WTC11 (cell line): ENCODE measurements at regions not wholly inside any gene's neighbourhood (a gene's known extent, or its start where the extent isn't known, plus 50 kb on each side); places are given as distances from the start of the nearest gene placed in this dataset.

Source experiments
- ATAC-seq: fragments of 200-7000 bp; cut with Tn5 transposase; 2 replicates; pipeline ENCODE4 v1.10.0; 2021; ENCODE audit warnings: mild to moderate bottlenecking, moderate library complexity
- CTCF ChIA-PET: fragments of 300-600 bp; sonication (Branson Sonifier 250); formaldehyde crosslinking; loops from one replicate; lab custom pipeline; 2021; ENCODE audit warnings: antibody characterized with exemption; lab: Charles Lee
- POLR2A ChIA-PET: fragments of 350-600 bp; sonication (Branson Sonifier 250); formaldehyde crosslinking; loops from one replicate; lab custom pipeline; 2021; ENCODE audit warnings: antibody characterized with exemption; lab: Charles Lee
- DNase-seq: peaks from one replicate; pipeline ENCODE4 v3.0.0; 2021; ENCODE audit warnings: low spot score
- H3K27ac Mint-ChIP-seq: 2 replicates; pipeline ENCODE4 v1.8.0; 2021; ENCODE audit warnings: mixed read lengths
- H3K27me3 Mint-ChIP-seq: 2 replicates; pipeline ENCODE4 v1.8.0; 2021; ENCODE audit warnings: low read depth, mild to moderate bottlenecking, moderate library complexity, mixed read lengths
- H3K36me3 Mint-ChIP-seq: 2 replicates; pipeline ENCODE4 v1.8.0; 2021; ENCODE audit warnings: mixed read lengths
- H3K4me1 Mint-ChIP-seq: 2 replicates; pipeline ENCODE4 v1.8.0; 2022; ENCODE audit warnings: mixed read lengths
- H3K4me3 Mint-ChIP-seq: 2 replicates; pipeline ENCODE4 v1.8.0; 2021; ENCODE audit warnings: mild to moderate bottlenecking, moderate library complexity, mixed read lengths
- H3K9me3 Mint-ChIP-seq: 2 replicates; pipeline ENCODE4 v1.8.0; 2021; ENCODE audit warnings: mixed read lengths
- AR ChIP-seq: fragments of 250-450 bp; sonication (Bioruptor Pico); IDR thresholded peaks from 2 replicates; pipeline ENCODE4 v1.9.0; 2021; ENCODE audit warnings: mild to moderate bottlenecking
- EMX1 ChIP-seq: fragments of 250-450 bp; sonication (Bioruptor Pico); IDR thresholded peaks from 2 replicates; pipeline ENCODE4 v1.8.0; 2021; ENCODE audit warnings: mild to moderate bottlenecking
- IRF2 ChIP-seq: sonication (generic); formaldehyde crosslinking; IDR thresholded peaks from 2 replicates; pipeline ENCODE4 v1.8.0; 2022; ENCODE audit warnings: low read depth, missing genetic modification reagents, borderline replicate concordance
- JUN ChIP-seq: sonication (generic); formaldehyde crosslinking; IDR thresholded peaks from 2 replicates; pipeline ENCODE4 v1.8.0; 2023; ENCODE audit warnings: mild to moderate bottlenecking, missing genetic modification reagents
- MXD4 ChIP-seq: fragments of 250-450 bp; sonication (Bioruptor Pico); IDR thresholded peaks from 2 replicates; pipeline ENCODE4 v1.8.0; 2021; ENCODE audit warnings: mild to moderate bottlenecking, moderate library complexity, borderline replicate concordance
- NFATC4 ChIP-seq: fragments of 250-450 bp; sonication (Bioruptor Pico); IDR thresholded peaks from 2 replicates; pipeline ENCODE4 v1.9.0; 2021; ENCODE audit warnings: mild to moderate bottlenecking
- NR1H2 ChIP-seq: sonication (generic); formaldehyde crosslinking; IDR thresholded peaks from 2 replicates; pipeline ENCODE4 v1.9.0; 2021; ENCODE audit warnings: mild to moderate bottlenecking, moderate library complexity, missing genetic modification reagents
- SMAD4 ChIP-seq: sonication (generic); formaldehyde crosslinking; IDR thresholded peaks from 2 replicates; pipeline ENCODE4 v1.8.0; 2022; ENCODE audit warnings: mild to moderate bottlenecking, missing genetic modification reagents
- SP1 ChIP-seq: sonication (generic); formaldehyde crosslinking; conservative IDR thresholded peaks from 2 replicates; pipeline ENCODE4 v1.8.1; 2022; ENCODE audit warnings: missing genetic modification reagents
- STAT6 ChIP-seq: sonication (generic); formaldehyde crosslinking; conservative IDR thresholded peaks from 2 replicates; pipeline ENCODE4 v1.8.1; 2023; ENCODE audit warnings: mild to moderate bottlenecking, low read depth, missing genetic modification reagents, moderate library complexity
- TEAD4 ChIP-seq: sonication (generic); formaldehyde crosslinking; IDR thresholded peaks from 2 replicates; pipeline ENCODE4 v1.8.0; 2022; ENCODE audit warnings: mild to moderate bottlenecking, missing genetic modification reagents
- USF2 ChIP-seq: sonication (generic); formaldehyde crosslinking; IDR thresholded peaks from 2 replicates; pipeline ENCODE4 v1.8.1; 2023; ENCODE audit warnings: mild to moderate bottlenecking, missing genetic modification reagents, moderate library complexity
- ZMAT4 ChIP-seq: fragments of 250-450 bp; sonication (Bioruptor Pico); IDR thresholded peaks from 2 replicates; pipeline ENCODE4 v1.9.0; 2021; ENCODE audit warnings: mild to moderate bottlenecking
- ZNF121 ChIP-seq: sonication (generic); formaldehyde crosslinking; IDR thresholded peaks from 2 replicates; pipeline ENCODE4 v1.8.0; 2023; ENCODE audit warnings: missing genetic modification reagents
- ZNF423 ChIP-seq: fragments of 250-450 bp; sonication (Bioruptor Pico); IDR thresholded peaks from 2 replicates; pipeline ENCODE4 v2.1.2; 2022; ENCODE audit warnings: mild to moderate bottlenecking, moderate library complexity
- ZNF425 ChIP-seq: fragments of 250-450 bp; sonication (Bioruptor Pico); conservative IDR thresholded peaks from 2 replicates; pipeline ENCODE4 v1.9.0; 2021; ENCODE audit warnings: mild to moderate bottlenecking
- ZNF532 ChIP-seq: fragments of 250-450 bp; sonication (Bioruptor Pico); IDR thresholded peaks from 2 replicates; pipeline ENCODE4 v1.9.0; 2021; ENCODE audit warnings: mild to moderate bottlenecking, borderline replicate concordance
- TF ChIP-seq, protein P1 (sequence below): sonication (generic); formaldehyde crosslinking; IDR thresholded peaks from 2 replicates; pipeline ENCODE4 v1.8.1; 2022; ENCODE audit warnings: low read depth, mild to moderate bottlenecking, moderate library complexity, missing genetic modification reagents, borderline replicate concordance

DNA sequence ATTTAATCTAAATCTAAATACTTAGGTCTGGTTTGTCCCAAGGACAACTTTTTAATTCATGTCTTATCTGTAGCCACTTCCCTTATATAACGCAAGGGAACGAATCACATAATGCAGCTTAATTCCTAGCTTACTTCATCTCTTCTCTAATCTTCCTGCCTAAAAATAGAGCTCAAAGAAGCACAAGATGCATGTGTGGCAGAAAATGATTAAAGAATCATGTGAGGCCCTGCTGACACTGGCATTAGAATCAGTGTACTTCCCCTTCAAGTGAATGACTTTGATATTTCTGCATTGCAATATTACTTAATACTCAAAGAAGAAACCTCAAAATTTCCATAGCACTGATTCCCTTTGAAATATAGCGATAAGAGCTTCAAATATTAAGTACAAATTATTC lies 317.9 kb upstream of the FTMT start:
- DNase-seq (no peak), ATAC-seq (no peak)
- no peak for TF ChIP-seq ZNF532 (CRISPR knock-in tag)
- no peak for TF ChIP-seq NFATC4
- no peak for TF ChIP-seq ZMAT4 (CRISPR knock-in tag)
- TF ChIP-seq EMX1 = no peak
- no peak for TF ChIP-seq JUN
- TF ChIP-seq ZNF423 (CRISPR knock-in tag) = no peak
- TF ChIP-seq, protein P1, sequence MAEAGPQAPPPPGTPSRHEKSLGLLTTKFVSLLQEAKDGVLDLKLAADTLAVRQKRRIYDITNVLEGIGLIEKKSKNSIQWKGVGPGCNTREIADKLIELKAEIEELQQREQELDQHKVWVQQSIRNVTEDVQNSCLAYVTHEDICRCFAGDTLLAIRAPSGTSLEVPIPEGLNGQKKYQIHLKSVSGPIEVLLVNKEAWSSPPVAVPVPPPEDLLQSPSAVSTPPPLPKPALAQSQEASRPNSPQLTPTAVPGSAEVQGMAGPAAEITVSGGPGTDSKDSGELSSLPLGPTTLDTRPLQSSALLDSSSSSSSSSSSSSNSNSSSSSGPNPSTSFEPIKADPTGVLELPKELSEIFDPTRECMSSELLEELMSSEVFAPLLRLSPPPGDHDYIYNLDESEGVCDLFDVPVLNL (CRISPR knock-in tag) = no peak
- no peak for TF ChIP-seq SMAD4 (CRISPR knock-in tag)
- TF ChIP-seq AR = no peak
- no peak for TF ChIP-seq SP1 (CRISPR knock-in tag)
- TF ChIP-seq STAT6 (CRISPR knock-in tag) = no peak
- TF ChIP-seq IRF2 (CRISPR knock-in tag) = no peak
- no peak for TF ChIP-seq ZNF121 (CRISPR knock-in tag)
- ChIA-PET CTCF (no interaction called here), POLR2A (no interaction called here)
- Mint-ChIP-seq H3K4me1 (no peaks in the 10 kb centered on the region), H3K4me3 (no peak overlapping the region), H3K27me3 (no peaks in the 10 kb centered on the region), H3K36me3 (no peaks in the 10 kb centered on the region), H3K9me3 (no peaks in the 10 kb centered on the region), H3K27ac (no peak overlapping the region)

- Mint-ChIP-seq H3K4me1 (no peaks in the 10 kb centered on the region), H3K36me3 (no peaks in the 10 kb centered on the region), H3K4me3 (no peak overlapping the region), H3K9me3 (no peaks in the 10 kb centered on the region), H3K27ac (no peak overlapping the region), H3K27me3 (no peaks in the 10 kb centered on the region)
- POLR2A ChIA-PET = no interaction called here
- DNase-seq = no peak
- no peak for ATAC-seq
- CTCF ChIA-PET = no interaction called here
- TF ChIP-seq USF2 (no peak), MXD4 (CRISPR knock-in tag) (no peak), TEAD4 (CRISPR knock-in tag) (no peak), ZNF423 (CRISPR knock-in tag) (no peak), ZNF425 (CRISPR knock-in tag) (no peak), NR1H2 (no peak)
Measured at GRCh38 chr5:121550989-121551388, 300.7 kb upstream of the FTMT start.
